GM18502 (cell line): ENCODE measurements at regions not wholly inside any gene's neighbourhood (a gene's known extent, or its start where the extent isn't known, plus 50 kb on each side); places are given as distances from the start of the nearest gene placed in this dataset.

Source experiments
- ATAC-seq: cut with Tn5 transposase; IDR thresholded peaks from one replicate; pipeline ENCODE4 v1.9.1; 2021; ENCODE audit warnings: mild to moderate bottlenecking; ENCODE audit not compliant: unreplicated experiment, poor library complexity

DNA sequence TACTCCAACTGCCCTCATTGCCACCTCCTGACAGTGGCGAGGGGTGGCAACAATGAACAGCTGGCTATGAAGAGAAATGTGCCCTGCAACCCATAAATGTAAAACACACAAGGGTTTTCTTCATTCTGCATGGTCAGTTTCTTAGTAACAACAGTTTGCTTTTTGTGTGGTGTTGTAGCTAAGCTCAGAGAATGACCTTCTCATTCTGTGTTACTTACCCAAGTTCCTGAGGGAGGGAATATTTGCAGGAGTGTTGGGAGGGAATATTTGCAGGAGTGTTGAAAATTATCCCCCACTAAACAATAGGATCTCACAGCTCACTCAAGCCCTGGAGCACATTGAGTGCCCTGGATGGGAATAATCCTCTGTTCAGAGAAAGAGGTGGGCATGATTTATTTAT lies 456.4 kb upstream of the CDH4 start:
- ATAC-seq: no peak

DNA sequence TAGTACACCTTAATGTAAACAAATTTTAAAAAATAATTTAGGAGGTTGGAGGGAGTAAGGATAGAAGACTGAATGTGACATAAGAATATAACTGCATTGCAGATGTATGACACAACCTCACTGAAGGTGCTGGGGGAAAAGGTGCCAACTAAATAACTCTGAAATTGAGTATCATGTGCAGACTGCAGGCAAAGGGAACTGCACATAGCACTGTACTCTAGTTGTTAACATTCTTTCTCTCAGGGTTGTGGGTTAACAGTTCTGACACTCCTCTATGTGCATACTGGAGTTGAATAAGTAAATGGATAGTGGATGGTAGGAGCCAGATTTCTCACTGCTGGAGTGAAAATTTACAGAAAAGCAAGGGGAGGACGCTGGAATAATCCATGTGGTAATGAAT lies 451.9 kb upstream of the CDH4 start:
- ATAC-seq: no peak

DNA sequence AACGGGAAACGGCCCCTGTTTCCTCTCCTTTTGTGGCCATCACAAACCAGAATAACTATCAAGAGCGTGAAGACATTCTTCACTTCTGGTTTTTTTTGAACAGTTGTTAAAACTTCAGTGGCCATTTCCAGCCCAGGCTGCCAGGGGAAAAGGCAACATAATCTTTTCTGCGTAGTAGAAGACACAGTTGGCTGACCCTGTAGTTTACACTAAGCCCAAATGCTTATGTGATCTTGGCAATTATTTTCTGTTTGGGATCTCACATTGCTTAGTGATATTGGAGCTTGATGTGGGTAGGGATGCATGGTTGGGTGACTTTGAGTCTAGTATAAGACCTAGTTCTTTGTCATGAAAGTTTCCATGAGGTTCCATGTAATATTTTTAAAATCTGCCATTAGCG lies 449.4 kb upstream of the CDH4 start:
- ATAC-seq: no peak

DNA sequence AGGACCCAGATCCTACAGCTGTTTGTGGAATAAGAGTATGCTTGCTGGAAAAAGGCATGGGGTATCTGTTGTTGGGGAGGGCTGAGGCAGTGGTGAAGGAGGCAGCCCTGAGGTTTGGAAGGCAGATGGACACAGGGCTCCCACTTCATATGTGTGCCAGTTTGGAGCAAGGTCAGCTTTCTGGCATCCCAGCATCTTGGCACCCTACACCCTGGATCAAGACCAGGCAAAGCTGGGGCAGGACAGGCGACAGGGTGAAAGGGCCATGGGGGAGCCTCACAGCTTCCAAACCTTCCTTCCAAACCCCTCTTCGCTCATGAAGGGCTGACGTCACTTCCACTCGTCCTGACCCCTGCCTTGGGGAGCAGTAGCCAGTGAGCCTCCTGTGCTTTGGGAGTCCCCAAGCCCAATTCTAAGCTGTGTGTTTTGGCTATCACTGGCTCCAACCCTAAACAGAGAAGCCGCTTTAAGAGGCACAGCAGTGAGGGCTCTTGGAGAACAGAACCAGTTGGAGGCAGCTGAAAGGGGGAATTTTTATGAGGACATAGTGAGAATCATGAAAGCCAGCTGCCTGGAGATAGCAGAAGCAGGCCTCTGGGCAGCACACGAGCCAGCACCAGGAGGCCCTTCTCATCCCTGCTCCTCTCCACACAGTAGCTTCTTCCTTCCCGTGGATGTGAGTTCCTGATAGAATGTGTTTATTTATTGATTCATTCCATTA lies 448.6 kb upstream of the CDH4 start:
- ATAC-seq: no peak

DNA sequence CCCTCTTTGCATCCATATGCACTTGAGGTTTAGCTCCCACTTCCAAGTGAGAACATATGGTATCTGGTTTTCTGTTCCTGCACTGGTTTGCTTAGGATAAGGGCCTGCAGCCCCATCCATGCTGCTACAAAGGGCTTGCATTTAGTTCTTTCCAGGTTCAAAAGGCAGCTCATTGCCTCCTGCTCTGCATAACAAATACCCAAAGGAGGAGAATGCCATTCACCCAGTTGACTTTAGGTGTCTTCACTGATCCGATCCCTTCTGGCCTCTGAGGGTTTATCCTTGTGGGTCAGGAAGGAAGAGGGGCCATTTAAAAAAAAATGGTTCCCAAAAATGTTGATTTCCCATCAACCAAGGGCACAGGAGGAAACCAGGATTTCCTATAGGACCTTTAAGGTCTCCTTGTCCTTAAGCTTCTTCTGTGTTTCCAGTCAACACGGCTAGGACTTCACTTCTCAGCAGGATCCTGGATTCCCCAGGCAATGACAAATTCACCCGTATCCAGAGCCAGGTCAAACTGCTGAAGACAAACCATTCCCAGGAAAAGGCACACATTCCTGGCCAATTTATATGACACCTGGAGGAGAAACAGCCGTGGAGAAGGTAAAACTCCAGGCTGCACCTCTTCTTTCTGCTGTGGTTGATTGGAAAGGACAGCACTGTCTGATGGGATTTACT lies 447.7 kb upstream of the CDH4 start:
- no peak for ATAC-seq

DNA sequence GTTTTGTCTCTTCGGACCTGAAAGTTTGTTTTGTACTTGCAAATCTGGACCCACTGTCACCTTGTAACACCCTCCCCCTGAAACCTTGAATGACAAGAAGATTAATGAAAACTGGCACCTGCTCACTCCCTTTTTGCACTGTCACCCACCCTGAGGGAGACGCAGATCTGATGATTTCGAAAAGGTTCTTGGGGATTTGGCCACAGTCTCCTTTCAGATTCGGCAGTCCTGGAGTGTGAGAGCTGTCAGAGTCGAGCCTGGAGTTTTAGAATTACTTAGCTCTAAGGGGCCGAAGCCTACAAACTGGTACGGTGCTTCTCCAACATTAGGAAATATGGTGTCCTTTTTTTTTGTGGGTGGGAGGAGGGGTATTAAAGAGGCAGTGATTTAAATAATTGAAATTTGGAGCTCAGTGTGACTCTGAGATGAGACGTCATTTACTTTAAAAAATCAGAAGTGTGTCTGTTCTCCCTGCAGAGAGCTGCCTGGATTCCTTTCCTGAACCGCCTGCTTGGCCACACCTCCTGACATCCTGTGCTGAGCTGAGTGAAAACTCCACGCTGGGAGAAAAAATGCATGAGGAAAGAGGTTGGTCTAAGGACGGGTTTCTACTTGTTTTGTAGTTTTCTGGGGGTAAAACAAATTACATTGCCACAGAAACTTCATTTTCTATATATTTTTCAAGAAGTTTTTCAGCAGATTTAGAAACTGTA lies 447.0 kb upstream of the CDH4 start:
- ATAC-seq: no peak

DNA sequence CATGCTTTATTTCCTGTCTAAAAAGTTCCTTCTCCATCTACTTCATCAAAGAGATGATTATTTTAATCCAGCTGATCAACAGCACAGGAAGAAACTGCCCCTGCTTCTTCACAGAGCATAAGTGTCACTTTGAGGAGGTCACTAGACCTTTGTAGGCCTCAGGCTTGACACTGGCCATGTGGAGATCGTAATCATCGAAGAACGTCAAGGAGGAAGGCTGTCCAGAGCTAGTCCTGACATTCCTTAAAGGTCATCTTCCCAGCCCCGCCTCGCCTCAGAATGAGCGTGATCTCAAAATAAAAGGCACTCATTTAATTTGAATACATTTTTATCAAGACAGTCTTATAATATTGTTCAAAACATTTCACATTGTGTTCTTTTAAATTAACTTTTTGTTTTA lies 445.7 kb upstream of the CDH4 start:
- ATAC-seq: no peak

DNA sequence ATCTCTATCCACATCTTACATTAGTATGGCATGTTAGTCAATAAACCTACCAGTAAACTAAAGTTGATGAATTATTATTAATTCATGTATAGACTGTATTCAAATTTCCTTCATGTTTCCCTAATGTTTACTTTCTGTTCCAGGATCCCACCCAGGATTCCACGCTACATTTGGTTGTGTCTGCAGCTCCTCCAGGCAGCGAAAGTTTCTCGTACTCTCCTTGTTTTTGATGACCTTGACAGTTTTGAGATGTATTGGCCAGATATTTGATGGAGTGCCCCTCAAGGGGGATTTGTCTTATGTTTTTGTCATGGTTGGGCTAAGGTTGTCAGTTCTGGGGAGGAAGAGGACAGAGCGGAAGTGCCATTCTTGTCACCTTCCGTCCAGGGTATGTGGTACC lies 445.2 kb upstream of the CDH4 start:
- no peak for ATAC-seq

DNA sequence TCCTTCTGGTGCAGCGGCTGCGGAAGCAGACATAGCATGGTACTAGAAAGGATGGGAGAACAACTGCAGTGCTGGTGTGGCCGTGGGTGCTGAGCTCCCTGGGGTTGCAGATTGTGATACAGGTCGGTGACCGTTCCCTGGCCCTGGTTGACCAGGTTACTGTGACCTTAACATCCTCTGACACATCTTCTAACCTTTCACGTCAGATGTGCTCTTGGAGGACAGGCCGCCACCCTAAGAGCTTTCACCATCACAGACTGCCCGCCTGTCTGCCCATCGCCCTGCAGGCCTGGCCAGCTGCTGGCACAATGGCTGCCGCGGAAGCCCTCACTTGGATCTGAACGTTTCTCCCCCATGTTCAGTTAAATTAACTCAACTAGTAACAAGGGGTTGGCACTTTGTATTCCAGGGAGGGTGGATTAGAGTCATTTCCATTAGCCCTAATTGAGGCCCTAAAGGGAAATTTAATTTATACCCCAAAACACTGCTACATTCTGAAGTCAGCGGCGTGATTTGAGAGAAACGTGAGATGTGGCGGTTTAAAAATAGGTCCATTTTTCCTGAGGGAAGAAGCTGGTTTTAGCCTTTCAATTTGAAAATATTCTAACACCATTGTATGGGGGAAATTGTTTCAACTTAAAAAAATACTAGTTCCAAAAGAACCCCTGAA lies 443.9 kb upstream of the CDH4 start:
- ATAC-seq: no peak

DNA sequence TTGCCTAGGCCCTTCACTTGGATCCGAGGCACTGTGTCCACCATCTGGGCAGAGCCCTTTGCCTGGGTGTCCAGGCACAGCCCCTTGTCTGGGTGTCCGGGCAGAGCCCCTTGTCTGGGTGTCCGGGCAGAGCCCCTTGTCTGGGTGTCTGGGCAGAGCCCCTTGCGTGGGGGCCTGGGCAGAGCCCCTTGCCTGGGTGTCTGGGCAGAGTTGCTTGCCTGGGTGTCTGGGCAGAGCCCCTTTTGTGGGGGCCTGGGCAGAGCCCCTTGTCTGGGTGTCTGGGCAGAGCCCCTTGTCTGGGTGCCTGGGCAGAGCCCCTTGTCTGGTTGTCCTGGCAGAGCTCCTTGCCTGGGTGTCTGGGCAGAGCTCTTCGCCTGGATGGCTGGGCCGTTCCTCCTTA lies 443.4 kb upstream of the CDH4 start:
- ATAC-seq: no peak

DNA sequence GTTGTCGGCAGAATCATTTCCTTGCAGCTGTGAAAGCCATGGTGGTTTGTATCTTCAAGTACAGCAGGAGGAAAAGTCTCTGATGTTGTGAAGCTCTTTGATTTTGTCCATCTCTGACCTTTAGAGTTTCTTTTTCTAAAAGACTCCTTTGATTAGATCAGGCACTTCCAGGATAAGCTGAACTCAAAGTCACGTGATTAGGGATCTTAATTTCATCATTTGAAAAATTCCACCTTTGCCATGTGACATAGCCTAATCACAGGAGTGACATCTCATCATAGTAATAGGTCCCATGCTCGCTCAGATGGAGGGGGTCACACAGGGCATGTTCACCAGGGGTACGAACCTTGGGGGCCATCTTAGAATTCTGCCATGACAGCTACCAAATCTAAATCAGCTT lies 441.5 kb upstream of the CDH4 start:
- no peak for ATAC-seq

DNA sequence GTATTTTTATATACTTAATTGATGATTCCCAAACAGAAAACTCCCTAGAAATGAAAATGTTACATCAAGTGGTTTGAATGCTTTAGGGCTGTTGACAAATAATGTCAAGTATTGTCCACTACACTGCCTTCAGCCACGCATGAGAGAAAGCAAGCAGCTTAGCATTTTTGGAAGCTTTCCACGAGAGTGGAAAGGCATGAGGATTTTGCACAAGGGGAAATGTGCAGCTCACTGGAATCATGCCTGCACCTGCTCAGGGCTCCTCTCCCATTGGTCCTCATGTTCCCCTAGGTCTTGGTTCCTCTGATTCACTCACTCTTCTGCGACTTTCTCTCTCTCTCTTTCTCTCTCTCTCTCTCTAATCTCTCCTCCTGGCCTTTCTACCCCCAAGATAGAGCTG lies 439.5 kb upstream of the CDH4 start:
- ATAC-seq: no peak

DNA sequence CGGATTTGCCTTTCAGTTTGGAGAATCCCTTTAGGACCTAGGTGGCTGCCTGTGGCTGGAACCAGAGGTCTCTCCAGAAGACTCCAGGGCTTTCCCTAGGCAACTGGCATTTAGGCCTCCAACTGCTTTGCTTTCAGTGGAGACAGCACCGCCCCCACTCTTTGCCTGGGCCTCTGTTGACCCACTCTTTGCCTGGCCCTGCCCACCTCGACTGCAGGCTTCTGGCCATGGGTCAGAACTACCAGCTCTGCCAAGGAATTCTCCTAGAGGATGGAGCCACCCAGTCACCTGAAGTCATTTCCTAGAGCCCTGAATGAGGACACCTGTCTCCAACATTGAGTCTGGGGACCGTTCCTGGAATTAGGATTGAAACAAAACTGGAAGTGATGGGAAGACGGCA lies 439.0 kb upstream of the CDH4 start:
- ATAC-seq: no peak

DNA sequence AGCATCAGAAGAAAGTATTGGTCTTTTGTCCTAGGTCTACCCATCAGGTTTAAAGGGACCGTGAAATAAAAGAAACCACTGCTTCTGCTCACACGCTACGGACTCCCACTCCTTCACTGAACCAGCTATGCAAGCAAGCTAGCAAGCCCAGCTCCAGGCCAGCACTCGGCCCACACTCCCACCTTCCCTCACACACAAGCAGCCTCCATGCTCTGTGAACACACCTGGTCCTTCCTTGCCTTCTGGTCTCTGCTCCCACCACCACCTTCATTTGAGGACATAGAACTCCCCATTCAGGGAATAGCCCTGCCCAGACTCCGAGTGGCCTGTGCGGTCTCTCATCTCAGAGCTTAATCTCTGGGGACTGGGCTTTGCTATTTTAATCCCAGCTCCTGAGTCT lies 436.4 kb upstream of the CDH4 start:
- no peak for ATAC-seq

DNA sequence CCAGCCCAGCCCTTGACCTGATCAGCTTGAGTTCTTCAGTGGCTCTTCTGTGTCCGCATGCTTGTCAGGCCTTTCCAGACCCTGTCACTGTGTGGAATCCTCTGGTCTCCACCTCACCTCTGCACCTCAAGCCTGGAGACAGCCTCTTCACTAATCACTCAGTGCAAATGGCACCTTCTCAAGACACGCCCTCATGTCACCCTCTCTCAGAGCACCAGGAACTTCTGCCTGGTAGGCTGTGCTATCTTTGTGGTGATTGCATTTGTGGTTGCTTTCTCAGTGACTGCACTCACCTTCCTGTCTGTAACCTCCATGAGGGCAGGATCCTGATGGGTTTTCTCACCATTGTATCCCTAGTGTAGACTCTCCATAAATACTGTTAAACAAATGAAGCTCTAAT lies 435.2 kb upstream of the CDH4 start:
- no peak for ATAC-seq

DNA sequence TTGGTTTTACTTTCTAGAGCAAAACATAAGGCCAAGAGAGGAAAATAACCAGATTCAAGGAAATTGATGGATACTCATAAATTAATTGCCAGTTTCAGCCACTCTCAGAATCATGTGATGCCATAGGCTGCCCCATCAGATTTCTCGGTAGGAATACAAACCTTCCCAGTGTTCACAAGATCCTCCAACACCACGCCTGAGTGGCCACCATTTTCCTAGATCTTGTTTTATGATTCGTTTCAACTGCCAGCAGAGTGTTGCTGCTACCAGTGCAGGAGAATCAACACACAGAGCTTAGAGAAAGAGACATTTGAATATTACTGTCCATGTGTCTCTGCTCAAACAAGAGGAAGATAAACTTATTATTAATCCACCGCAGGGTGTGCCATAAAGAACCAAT lies 434.2 kb upstream of the CDH4 start:
- no peak for ATAC-seq

DNA sequence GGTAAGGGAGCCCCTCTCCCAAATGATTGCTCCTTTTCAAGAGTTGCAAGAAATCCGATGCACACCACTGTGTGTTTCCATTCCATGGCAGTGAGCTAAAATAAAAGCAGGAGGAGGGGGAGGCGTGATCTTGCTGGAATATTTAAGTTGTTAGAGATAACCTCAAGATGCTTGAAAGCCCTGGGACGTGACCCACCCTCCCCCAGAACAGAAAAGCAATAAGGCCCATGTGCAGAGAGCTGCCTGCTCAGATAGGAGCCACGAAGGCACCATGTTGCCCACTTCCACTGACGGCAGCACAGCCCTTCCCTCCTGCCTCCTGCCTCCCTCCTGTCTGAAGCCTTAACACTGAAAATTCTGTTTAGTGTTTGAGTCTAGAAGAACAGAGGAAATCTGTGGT lies 432.6 kb upstream of the CDH4 start:
- no peak for ATAC-seq

DNA sequence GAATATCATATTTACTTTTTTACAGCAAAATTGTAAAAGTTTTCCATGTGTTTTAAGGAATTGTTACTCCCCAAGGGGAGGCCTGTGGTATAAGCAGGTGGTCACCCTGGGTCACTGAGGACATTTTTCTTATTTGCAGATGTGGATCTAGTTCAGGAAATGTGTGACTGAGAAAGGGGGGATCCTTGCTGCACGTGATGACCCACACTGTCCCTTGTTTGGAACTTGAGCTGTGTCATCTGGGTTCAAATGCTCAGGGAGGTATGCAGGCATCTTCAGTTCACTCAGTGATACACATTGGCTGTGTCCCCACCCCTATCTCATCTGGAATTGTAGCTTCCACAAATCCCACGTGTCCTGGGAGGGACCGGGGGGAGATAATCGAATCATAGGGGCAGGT lies 431.9 kb upstream of the CDH4 start:
- ATAC-seq: no peak

DNA sequence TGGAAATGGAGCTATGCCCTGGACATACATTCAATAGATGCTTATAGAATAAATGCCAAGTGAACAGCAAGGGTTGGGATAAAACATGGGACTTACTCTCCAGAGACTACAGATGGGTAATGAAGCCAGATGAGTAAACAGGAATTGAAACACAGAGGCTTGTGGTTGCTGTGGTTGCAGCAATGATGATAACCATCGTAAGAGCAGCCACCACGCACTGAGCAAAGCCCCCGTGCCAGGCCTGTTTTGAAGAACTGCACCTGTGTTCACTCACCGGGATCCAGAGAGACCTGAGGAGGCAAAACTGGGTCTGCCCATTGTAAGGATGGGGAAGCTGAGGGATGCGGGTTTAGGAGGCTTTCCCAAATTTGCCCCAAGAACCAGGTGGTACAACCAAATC lies 431.1 kb upstream of the CDH4 start:
- no peak for ATAC-seq

DNA sequence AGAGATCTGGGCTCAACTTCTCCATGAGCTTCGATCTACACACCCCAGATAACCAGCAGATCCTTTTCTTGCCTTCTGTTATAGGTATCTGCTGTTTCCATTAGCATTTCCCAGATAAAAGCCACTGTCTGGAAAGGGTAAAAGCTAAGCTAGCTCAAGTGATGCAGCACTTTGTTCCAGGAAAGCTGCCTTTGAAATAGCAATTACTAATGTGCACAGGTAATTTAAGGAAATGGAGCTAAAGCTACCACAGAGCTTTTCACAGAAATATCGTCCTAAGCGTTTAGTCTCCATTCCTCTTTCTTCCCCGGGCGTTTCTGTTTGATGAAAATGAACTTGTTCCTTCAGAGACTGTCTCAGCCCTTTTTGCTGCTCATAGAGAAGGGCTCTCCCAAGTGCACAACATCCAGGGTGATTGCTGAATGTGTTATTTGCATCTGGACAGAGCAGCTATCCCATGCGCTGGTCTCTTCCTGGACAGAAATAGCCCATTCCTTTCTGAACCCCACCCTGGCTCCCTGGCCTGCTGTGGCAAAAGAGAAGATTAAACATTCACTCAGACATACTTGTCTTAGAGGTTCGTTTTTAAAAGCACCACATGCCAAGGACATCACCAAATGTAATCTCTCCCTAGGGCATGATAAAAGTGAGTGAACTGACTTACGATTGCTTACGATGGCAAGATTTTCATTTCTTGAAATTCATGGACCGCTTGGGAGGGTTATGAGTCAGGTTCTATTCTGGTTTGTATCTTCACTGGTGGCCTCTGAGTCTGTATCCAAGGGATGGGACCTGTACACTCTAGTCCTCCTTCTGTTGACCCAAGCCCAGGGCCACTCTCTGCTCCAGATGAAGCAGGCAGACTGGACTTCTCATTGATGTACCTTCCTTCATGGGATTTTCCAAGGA lies 429.1 kb upstream of the CDH4 start:
- no peak for ATAC-seq
